ENCODE measurements at regions not wholly inside any gene's neighbourhood (a gene's known extent, or its start where the extent isn't known, plus 50 kb on each side); places are given as distances from the start of the nearest gene placed in this dataset.

GRCh38 chr15:93854088-93854487 is 377.3 kb upstream of the MCTP2 start:
- Histone ChIP-seq H3K4me3 (ENCODE audit: low read length, poor library complexity, severe bottlenecking) (no peak overlapping the region), H3K9me3 (ENCODE audit: insufficient read depth, low read depth, low read length) (no peaks in the 10 kb centered on the region), H4K20me1 (ENCODE audit: insufficient read depth, low read length, poor library complexity, severe bottlenecking) (no peaks in the 10 kb centered on the region), H3K36me3 (ENCODE audit: insufficient read depth, low read length) (no peaks in the 10 kb centered on the region), H3K4me2 (ENCODE audit: low read depth, low read length, poor library complexity, severe bottlenecking) (no peak overlapping the region), H2AFZ (ENCODE audit: low read length) (no peak overlapping the region), H3K4me1 (ENCODE audit: insufficient read depth, low read length, poor library complexity, severe bottlenecking) (no peaks in the 10 kb centered on the region), H3K9me2 (replicated peaks; ENCODE audit: low read depth, low read length) (no peaks in the 10 kb centered on the region), H3K27me3 (ENCODE audit: insufficient read depth, low read length, poor library complexity, severe bottlenecking) (no peaks in the 10 kb centered on the region), H3F3A (ENCODE audit: low read depth) (no peaks in the 10 kb centered on the region), H3K9ac (ENCODE audit: low read depth, low read length, poor library complexity, severe bottlenecking) (no peak overlapping the region), H3K79me2 (ENCODE audit: insufficient read depth, low read length) (no peaks in the 10 kb centered on the region)
- TF ChIP-seq EZH2phosphoT487 (IDR thresholded peaks at IDR 0.05; ENCODE audit: borderline replicate concordance) (no peak), CTCF (conservative IDR thresholded peaks at IDR 0.05; ENCODE audit: low read length) (no peak)

- Histone ChIP-seq H3K9me2 (replicated peaks; ENCODE audit: low read depth, low read length) (no peaks in the 10 kb centered on the region), H3F3A (ENCODE audit: low read depth) (no peaks in the 10 kb centered on the region), H3K27me3 (ENCODE audit: insufficient read depth, low read length, poor library complexity, severe bottlenecking) (no peaks in the 10 kb centered on the region), H3K4me3 (ENCODE audit: low read length, poor library complexity, severe bottlenecking) (no peak overlapping the region), H3K79me2 (ENCODE audit: insufficient read depth, low read length) (no peaks in the 10 kb centered on the region), H4K20me1 (ENCODE audit: insufficient read depth, low read length, poor library complexity, severe bottlenecking) (no peaks in the 10 kb centered on the region), H3K36me3 (ENCODE audit: insufficient read depth, low read length) (no peaks in the 10 kb centered on the region), H3K9ac (ENCODE audit: low read depth, low read length, poor library complexity, severe bottlenecking) (no peak overlapping the region), H3K9me3 (ENCODE audit: insufficient read depth, low read depth, low read length) (no peaks in the 10 kb centered on the region), H3K4me2 (ENCODE audit: low read depth, low read length, poor library complexity, severe bottlenecking) (no peak overlapping the region), H2AFZ (ENCODE audit: low read length) (no peak overlapping the region), H3K4me1 (ENCODE audit: insufficient read depth, low read length, poor library complexity, severe bottlenecking) (no peaks in the 10 kb centered on the region)
- no peak for TF ChIP-seq CTCF (conservative IDR thresholded peaks at IDR 0.05; ENCODE audit: low read length)
- no peak for TF ChIP-seq EZH2phosphoT487 (IDR thresholded peaks at IDR 0.05; ENCODE audit: borderline replicate concordance)
Measured at GRCh38 chr15:93852761-93853160, 378.6 kb upstream of the MCTP2 start.

GRCh38 chr15:93848490-93848889 is 382.9 kb upstream of the MCTP2 start:
- Histone ChIP-seq H3K36me3 (ENCODE audit: insufficient read depth, low read length) (no peaks in the 10 kb centered on the region), H4K20me1 (ENCODE audit: insufficient read depth, low read length, poor library complexity, severe bottlenecking) (no peaks in the 10 kb centered on the region), H3K27me3 (ENCODE audit: insufficient read depth, low read length, poor library complexity, severe bottlenecking) (no peaks in the 10 kb centered on the region), H2AFZ (ENCODE audit: low read length) (no peak overlapping the region), H3F3A (ENCODE audit: low read depth) (no peaks in the 10 kb centered on the region), H3K4me3 (ENCODE audit: low read length, poor library complexity, severe bottlenecking) (no peak overlapping the region), H3K79me2 (ENCODE audit: insufficient read depth, low read length) (no peaks in the 10 kb centered on the region), H3K4me1 (ENCODE audit: insufficient read depth, low read length, poor library complexity, severe bottlenecking) (no peaks in the 10 kb centered on the region), H3K9me2 (replicated peaks; ENCODE audit: low read depth, low read length) (no peaks in the 10 kb centered on the region), H3K9me3 (ENCODE audit: insufficient read depth, low read depth, low read length) (no peaks in the 10 kb centered on the region), H3K4me2 (ENCODE audit: low read depth, low read length, poor library complexity, severe bottlenecking) (no peak overlapping the region), H3K9ac (ENCODE audit: low read depth, low read length, poor library complexity, severe bottlenecking) (no peak overlapping the region)
- TF ChIP-seq CTCF (conservative IDR thresholded peaks at IDR 0.05; ENCODE audit: low read length) (no peak), EZH2phosphoT487 (IDR thresholded peaks at IDR 0.05; ENCODE audit: borderline replicate concordance) (no peak)

Data from Loucy (cell line).